ENCODE measurements at regions not wholly inside any gene's neighbourhood (a gene's known extent, or its start where the extent isn't known, plus 50 kb on each side); places are given as distances from the start of the nearest gene placed in this dataset.

DNA sequence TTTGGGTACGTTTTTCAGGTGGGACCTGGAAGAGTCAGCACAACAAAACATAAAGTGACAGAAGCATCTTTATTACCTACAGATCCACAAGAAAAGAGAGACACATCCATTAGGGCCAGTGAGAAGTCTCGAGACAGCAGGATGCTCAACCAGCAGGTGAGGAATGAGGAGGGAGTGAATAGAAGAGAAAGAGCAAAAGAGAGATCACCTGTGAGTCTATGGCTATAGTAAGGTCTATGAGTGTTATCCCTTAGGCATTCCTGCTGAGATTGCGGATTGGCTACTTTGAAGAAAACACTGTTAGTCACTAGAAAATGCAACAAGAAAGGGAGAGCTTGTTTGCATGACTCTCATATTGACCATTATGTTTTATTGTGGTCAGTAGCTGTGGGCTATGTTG is 1556.2 kb upstream of the GBE1 start (continued):
- TF ChIP-seq, protein P1, sequence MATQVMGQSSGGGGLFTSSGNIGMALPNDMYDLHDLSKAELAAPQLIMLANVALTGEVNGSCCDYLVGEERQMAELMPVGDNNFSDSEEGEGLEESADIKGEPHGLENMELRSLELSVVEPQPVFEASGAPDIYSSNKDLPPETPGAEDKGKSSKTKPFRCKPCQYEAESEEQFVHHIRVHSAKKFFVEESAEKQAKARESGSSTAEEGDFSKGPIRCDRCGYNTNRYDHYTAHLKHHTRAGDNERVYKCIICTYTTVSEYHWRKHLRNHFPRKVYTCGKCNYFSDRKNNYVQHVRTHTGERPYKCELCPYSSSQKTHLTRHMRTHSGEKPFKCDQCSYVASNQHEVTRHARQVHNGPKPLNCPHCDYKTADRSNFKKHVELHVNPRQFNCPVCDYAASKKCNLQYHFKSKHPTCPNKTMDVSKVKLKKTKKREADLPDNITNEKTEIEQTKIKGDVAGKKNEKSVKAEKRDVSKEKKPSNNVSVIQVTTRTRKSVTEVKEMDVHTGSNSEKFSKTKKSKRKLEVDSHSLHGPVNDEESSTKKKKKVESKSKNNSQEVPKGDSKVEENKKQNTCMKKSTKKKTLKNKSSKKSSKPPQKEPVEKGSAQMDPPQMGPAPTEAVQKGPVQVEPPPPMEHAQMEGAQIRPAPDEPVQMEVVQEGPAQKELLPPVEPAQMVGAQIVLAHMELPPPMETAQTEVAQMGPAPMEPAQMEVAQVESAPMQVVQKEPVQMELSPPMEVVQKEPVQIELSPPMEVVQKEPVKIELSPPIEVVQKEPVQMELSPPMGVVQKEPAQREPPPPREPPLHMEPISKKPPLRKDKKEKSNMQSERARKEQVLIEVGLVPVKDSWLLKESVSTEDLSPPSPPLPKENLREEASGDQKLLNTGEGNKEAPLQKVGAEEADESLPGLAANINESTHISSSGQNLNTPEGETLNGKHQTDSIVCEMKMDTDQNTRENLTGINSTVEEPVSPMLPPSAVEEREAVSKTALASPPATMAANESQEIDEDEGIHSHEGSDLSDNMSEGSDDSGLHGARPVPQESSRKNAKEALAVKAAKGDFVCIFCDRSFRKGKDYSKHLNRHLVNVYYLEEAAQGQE (IDR thresholded peaks at IDR 0.05; ENCODE audit: borderline replicate concordance): no peak
- TF ChIP-seq, protein P1 (CRISPR knock-in tag; IDR thresholded peaks at IDR 0.05; ENCODE audit: low read depth): no peak
- TF ChIP-seq EHMT2 (IDR thresholded peaks at IDR 0.05): no peak
- no peak for TF ChIP-seq ZNF212 (CRISPR knock-in tag; IDR thresholded peaks at IDR 0.05)
- TF ChIP-seq, protein P2, sequence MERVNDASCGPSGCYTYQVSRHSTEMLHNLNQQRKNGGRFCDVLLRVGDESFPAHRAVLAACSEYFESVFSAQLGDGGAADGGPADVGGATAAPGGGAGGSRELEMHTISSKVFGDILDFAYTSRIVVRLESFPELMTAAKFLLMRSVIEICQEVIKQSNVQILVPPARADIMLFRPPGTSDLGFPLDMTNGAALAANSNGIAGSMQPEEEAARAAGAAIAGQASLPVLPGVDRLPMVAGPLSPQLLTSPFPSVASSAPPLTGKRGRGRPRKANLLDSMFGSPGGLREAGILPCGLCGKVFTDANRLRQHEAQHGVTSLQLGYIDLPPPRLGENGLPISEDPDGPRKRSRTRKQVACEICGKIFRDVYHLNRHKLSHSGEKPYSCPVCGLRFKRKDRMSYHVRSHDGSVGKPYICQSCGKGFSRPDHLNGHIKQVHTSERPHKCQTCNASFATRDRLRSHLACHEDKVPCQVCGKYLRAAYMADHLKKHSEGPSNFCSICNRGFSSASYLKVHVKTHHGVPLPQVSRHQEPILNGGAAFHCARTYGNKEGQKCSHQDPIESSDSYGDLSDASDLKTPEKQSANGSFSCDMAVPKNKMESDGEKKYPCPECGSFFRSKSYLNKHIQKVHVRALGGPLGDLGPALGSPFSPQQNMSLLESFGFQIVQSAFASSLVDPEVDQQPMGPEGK (CRISPR knock-in tag; IDR thresholded peaks at IDR 0.05; ENCODE audit: borderline replicate concordance): no peak

All from K562 (cell line).